ENCODE measurements at regions not wholly inside any gene's neighbourhood (a gene's known extent, or its start where the extent isn't known, plus 50 kb on each side); places are given as distances from the start of the nearest gene placed in this dataset.

- no peak for TF ChIP-seq POLR2A (IDR thresholded peaks at IDR 0.05)
- TF ChIP-seq, protein P1, sequence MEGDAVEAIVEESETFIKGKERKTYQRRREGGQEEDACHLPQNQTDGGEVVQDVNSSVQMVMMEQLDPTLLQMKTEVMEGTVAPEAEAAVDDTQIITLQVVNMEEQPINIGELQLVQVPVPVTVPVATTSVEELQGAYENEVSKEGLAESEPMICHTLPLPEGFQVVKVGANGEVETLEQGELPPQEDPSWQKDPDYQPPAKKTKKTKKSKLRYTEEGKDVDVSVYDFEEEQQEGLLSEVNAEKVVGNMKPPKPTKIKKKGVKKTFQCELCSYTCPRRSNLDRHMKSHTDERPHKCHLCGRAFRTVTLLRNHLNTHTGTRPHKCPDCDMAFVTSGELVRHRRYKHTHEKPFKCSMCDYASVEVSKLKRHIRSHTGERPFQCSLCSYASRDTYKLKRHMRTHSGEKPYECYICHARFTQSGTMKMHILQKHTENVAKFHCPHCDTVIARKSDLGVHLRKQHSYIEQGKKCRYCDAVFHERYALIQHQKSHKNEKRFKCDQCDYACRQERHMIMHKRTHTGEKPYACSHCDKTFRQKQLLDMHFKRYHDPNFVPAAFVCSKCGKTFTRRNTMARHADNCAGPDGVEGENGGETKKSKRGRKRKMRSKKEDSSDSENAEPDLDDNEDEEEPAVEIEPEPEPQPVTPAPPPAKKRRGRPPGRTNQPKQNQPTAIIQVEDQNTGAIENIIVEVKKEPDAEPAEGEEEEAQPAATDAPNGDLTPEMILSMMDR (IDR thresholded peaks at IDR 0.05): no peak
Observed at GRCh38 chr13:80571346-80572307, 230.7 kb upstream of the SPRY2 start.
